ENCODE measurements at regions not wholly inside any gene's neighbourhood (a gene's known extent, or its start where the extent isn't known, plus 50 kb on each side); places are given as distances from the start of the nearest gene placed in this dataset.

DNA sequence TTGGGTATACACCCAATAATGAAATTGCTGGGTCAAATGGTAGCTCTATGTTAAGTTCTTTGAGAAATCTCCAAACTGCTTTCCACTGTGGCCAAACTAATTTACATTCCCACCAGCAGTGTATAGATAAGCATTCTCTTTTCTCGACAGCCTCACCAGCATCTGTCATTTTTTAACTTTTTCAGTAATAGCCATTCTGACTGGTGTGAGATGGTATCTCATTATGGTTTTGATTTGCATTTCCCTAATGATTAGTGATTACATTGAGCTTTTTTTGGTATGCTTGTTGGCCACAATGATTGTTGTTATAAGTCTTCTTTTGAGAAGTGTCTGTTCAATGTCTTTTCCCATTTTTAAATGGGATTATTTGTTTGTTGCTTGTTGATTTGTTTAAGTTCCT lies 50.4 kb upstream of the EPAS1 start:
- H3K9me3 Mint-ChIP-seq (ENCODE audit: low read depth, unreplicated experiment): no peaks in the 10 kb centered on the region
- DNase-seq: no peak
- CTCF ChIA-PET: no interaction called here
- H3K4me1 Mint-ChIP-seq (ENCODE audit: low read depth, unreplicated experiment): no peaks in the 10 kb centered on the region
- intact Hi-C loops (cut with micrococcal nuclease; ENCODE audit: unreplicated experiment): no loop called here
- no peak overlapping the region for H3K27ac Mint-ChIP-seq (ENCODE audit: unreplicated experiment)
- no peak overlapping the region for H3K4me3 Mint-ChIP-seq (ENCODE audit: low read depth, unreplicated experiment)
- BruUV-seq (replicated peaks): no TSS peak
- H3K36me3 Mint-ChIP-seq (ENCODE audit: insufficient read depth, unreplicated experiment): no peaks in the 10 kb centered on the region
- no peaks in the 10 kb centered on the region for H3K27me3 Mint-ChIP-seq (ENCODE audit: unreplicated experiment)
- TF ChIP-seq, protein P1, sequence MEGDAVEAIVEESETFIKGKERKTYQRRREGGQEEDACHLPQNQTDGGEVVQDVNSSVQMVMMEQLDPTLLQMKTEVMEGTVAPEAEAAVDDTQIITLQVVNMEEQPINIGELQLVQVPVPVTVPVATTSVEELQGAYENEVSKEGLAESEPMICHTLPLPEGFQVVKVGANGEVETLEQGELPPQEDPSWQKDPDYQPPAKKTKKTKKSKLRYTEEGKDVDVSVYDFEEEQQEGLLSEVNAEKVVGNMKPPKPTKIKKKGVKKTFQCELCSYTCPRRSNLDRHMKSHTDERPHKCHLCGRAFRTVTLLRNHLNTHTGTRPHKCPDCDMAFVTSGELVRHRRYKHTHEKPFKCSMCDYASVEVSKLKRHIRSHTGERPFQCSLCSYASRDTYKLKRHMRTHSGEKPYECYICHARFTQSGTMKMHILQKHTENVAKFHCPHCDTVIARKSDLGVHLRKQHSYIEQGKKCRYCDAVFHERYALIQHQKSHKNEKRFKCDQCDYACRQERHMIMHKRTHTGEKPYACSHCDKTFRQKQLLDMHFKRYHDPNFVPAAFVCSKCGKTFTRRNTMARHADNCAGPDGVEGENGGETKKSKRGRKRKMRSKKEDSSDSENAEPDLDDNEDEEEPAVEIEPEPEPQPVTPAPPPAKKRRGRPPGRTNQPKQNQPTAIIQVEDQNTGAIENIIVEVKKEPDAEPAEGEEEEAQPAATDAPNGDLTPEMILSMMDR (IDR thresholded peaks at IDR 0.05; ENCODE audit: unreplicated experiment): no peak
